CD14-positive monocyte (primary cell): ENCODE measurements at regions not wholly inside any gene's neighbourhood (a gene's known extent, or its start where the extent isn't known, plus 50 kb on each side); places are given as distances from the start of the nearest gene placed in this dataset.

ENCODE experiments used
- DNase-seq, 3 donors: peaks; one replicate each; pipeline ENCODE4 v3.0.0-alpha.2; 2011 to 2022
- H2AFZ ChIP-seq: 2 replicates; pipeline ENCODE4 v1.6.0; 2012; ENCODE audit warnings: mild to moderate bottlenecking, low read depth, low read length, inconsistent platforms; ENCODE audit not compliant: insufficient read depth, poor library complexity, severe bottlenecking
- H3K27ac ChIP-seq, 2 donors: 1 replicate in 1 of 2; 2 replicates in 1 of 2; pipeline ENCODE4 v1.5.1; 2012 to 2013; ENCODE audit warnings: low read length in 2 of 2, control low read depth in 1 of 2, inconsistent platforms in 1 of 2, low read depth in 1 of 2, mild to moderate bottlenecking in 1 of 2
- H3K27me3 ChIP-seq, 2 donors: one replicate each; pipeline versions ENCODE4 v1.6.0 to v1.6.1; 2011 to 2013; ENCODE audit warnings: low read length in 2 of 2; ENCODE audit not compliant: control insufficient read depth in 2 of 2, insufficient read depth in 2 of 2
- H3K36me3 ChIP-seq, 2 donors: replicated peaks in 1 of 2; 1 replicate in 1 of 2; 2 replicates in 1 of 2; pipeline versions ENCODE4 v1.5.1 to v1.6.1; 2012 to 2013; ENCODE audit warnings: low read length in 2 of 2, control low read depth in 1 of 2, inconsistent platforms in 1 of 2, mild to moderate bottlenecking in 1 of 2; ENCODE audit not compliant: insufficient read depth in 2 of 2, control insufficient read depth in 1 of 2
- H3K4me1 ChIP-seq, 2 donors: 1 replicate in 1 of 2; 2 replicates in 1 of 2; pipeline versions ENCODE4 v1.5.1 to v1.6.1; 2012 to 2013; ENCODE audit warnings: low read length in 2 of 2, control low read depth in 1 of 2, inconsistent platforms in 1 of 2, mild to moderate bottlenecking in 1 of 2, moderate library complexity in 1 of 2; ENCODE audit not compliant: insufficient read depth in 2 of 2, control insufficient read depth in 1 of 2
- H3K4me2 ChIP-seq: replicated peaks from 2 replicates; pipeline ENCODE3; 2012; ENCODE audit warnings: low read length, moderate library complexity, mild to moderate bottlenecking; ENCODE audit not compliant: poor library complexity, severe bottlenecking; ENCODE audit errors: extremely low read depth
- H3K4me3 ChIP-seq, 3 experiments: fragments of 200-600 bp in 1 of 3; sonication (generic) in 1 of 3; replicated peaks in 1 of 3; 1 replicate in 2 of 3; 2 replicates in 1 of 3; pipeline ENCODE4 v1.5.1; 2011 to 2013; ENCODE audit warnings: low read length in 3 of 3, mild to moderate bottlenecking in 3 of 3, control low read depth in 2 of 3, low read depth in 2 of 3, inconsistent platforms in 1 of 3, moderate library complexity in 1 of 3
- H3K79me2 ChIP-seq: 2 replicates; pipeline ENCODE4 v1.6.0; 2012; ENCODE audit warnings: mild to moderate bottlenecking, control low read depth, inconsistent platforms, low read length, moderate library complexity; ENCODE audit not compliant: insufficient read depth
- H3K9ac ChIP-seq: 2 replicates; pipeline ENCODE4 v1.6.0; 2017; ENCODE audit warnings: low read length, mild to moderate bottlenecking; ENCODE audit not compliant: insufficient read depth, poor library complexity, severe bottlenecking
- H3K9me3 ChIP-seq, 2 donors: replicated peaks in 1 of 2; 1 replicate in 1 of 2; 2 replicates in 1 of 2; pipeline versions ENCODE4 v1.5.1 to v1.6.1; 2012 to 2013; ENCODE audit warnings: low read length in 2 of 2, control low read depth in 1 of 2; ENCODE audit not compliant: control insufficient read depth in 1 of 2, insufficient read depth in 1 of 2
- H4K20me1 ChIP-seq: 2 replicates; pipeline ENCODE4 v1.6.0; 2012; ENCODE audit warnings: mild to moderate bottlenecking, low read length, control low read depth, moderate library complexity; ENCODE audit not compliant: insufficient read depth
- H3K27ac Mint-ChIP-seq, 7 donors: one replicate each; pipeline ENCODE4 v1.8.0; 2020; ENCODE audit warnings: mild to moderate bottlenecking in 7 of 7, mixed read lengths in 7 of 7, moderate library complexity in 6 of 7, inconsistent platforms in 2 of 7
- H3K27me3 Mint-ChIP-seq, 3 donors: one replicate each; pipeline ENCODE4 v1.8.0; 2021 to 2022; ENCODE audit warnings: low read depth in 3 of 3, mild to moderate bottlenecking in 3 of 3, mixed read lengths in 3 of 3, moderate library complexity in 3 of 3, inconsistent platforms in 1 of 3
- H3K36me3 Mint-ChIP-seq, 2 donors: one replicate each; pipeline ENCODE4 v1.8.0; 2020; ENCODE audit warnings: mixed read lengths in 2 of 2, inconsistent platforms in 1 of 2, mild to moderate bottlenecking in 1 of 2
- H3K4me1 Mint-ChIP-seq: one replicate; pipeline ENCODE4 v1.8.0; 2020; ENCODE audit warnings: mild to moderate bottlenecking, mixed read lengths
- H3K4me3 Mint-ChIP-seq, 2 donors: one replicate each; pipeline ENCODE4 v1.8.0; 2020; ENCODE audit warnings: mild to moderate bottlenecking in 2 of 2, mixed read lengths in 2 of 2, moderate library complexity in 1 of 2
- H3K9me3 Mint-ChIP-seq, 7 donors: one replicate each; pipeline ENCODE4 v1.8.0; 2020 to 2022; ENCODE audit warnings: mixed read lengths in 7 of 7, mild to moderate bottlenecking in 6 of 7, moderate library complexity in 6 of 7, inconsistent platforms in 2 of 7
- WGBS: methylation state at CpG from one replicate; pipeline ENCODE4 v1.1.5; 2013; ENCODE audit warnings: missing lambda C conversion rate; ENCODE audit not compliant: insufficient coverage; 5-methylcytosine and 5-hydroxymethylcytosine counted together
- intact Hi-C, 2 donors: fragments of 100-400 bp; cut with micrococcal nuclease; formaldehyde crosslinking; loops; one replicate each; pipeline versions ENCODE4 v1.15.0 to v1.15.1; 2023
- TF ChIP-seq, protein P1 (sequence below): fragments of 200-600 bp; IDR thresholded peaks from one replicate; pipeline ENCODE4 v1.8.0; 2022; ENCODE audit warnings: antibody characterized with exemption, mild to moderate bottlenecking

DNA sequence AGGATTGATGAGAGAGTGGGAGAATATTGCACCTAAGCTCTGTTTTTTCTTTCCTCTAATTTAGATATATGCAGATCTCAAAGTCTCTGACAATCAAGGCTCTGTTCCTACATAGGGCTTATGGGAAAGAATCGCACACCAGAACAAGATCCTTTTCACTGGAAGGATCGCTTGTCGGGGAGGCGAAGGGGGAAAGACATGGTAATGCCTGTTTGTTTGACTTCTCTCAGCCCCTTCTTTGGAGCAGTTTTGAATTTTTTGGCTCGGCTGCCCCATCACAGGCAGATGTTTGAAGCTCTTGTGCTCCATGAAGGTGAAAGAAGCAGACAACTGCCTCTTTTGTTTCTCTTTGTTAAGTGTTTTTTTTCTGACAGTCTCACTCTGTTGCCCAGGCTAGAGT is 599.9 kb upstream of the ZNF608 start:
- Mint-ChIP-seq H3K4me3 (no peak overlapping the region), H3K9me3 (peaks cover 2 to 14% (median 8%) of the 10 kb centered on the region in 7 donors), H3K27ac (no peak overlapping the region), H3K27me3 (peaks cover 0 to 1% (median 0%) of the 10 kb centered on the region in 3 donors), H3K36me3 (no peaks in the 10 kb centered on the region), H3K4me1 (peaks cover 25% of the 10 kb centered on the region)
- Histone ChIP-seq H3K27me3 (no peaks in the 10 kb centered on the region), H3K27ac (no peak overlapping the region), H3K4me2 (no peak overlapping the region), H4K20me1 (no peaks in the 10 kb centered on the region), H3K79me2 (no peaks in the 10 kb centered on the region), H3K9ac (no peak overlapping the region), H2AFZ (no peak overlapping the region), H3K4me3 (no peak overlapping the region), H3K4me1 (peaks cover 0 to 3% of the 10 kb centered on the region in 2 donors), H3K9me3 (no peaks in the 10 kb centered on the region), H3K36me3 (no peaks in the 10 kb centered on the region)
- intact Hi-C loops, result no loop called here
- TF ChIP-seq, protein P1, sequence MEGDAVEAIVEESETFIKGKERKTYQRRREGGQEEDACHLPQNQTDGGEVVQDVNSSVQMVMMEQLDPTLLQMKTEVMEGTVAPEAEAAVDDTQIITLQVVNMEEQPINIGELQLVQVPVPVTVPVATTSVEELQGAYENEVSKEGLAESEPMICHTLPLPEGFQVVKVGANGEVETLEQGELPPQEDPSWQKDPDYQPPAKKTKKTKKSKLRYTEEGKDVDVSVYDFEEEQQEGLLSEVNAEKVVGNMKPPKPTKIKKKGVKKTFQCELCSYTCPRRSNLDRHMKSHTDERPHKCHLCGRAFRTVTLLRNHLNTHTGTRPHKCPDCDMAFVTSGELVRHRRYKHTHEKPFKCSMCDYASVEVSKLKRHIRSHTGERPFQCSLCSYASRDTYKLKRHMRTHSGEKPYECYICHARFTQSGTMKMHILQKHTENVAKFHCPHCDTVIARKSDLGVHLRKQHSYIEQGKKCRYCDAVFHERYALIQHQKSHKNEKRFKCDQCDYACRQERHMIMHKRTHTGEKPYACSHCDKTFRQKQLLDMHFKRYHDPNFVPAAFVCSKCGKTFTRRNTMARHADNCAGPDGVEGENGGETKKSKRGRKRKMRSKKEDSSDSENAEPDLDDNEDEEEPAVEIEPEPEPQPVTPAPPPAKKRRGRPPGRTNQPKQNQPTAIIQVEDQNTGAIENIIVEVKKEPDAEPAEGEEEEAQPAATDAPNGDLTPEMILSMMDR, result no peak
- WGBS, result 100% methylated on average over 4 of the region's 5 CpGs
- no peak for DNase-seq

DNA sequence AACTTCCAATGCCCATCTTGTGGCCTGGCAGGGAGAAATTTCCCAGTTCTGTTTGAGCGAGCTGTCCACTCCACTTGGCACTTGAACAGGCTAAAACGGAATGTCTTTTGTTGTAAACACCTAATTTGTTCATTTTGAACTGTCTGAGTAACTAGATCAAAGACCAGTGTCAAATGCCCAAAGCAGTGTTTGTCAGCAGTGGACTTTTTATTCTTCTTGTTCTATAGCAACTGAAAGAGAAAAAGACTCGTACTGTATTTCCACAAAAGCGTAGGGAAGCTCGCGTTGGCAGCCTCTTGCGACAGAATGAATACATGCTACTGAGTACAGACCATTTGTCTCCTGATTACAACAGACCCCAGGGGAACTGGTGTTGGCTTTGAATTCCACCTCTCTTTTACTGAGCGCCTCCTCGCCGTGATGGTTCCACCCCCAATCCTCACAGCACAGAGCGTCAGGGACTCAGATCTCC is 601.8 kb upstream of the ZNF608 start:
- H4K20me1 ChIP-seq, result no peaks in the 10 kb centered on the region
- DNase-seq, result no peak
- no peak overlapping the region for H3K4me3 ChIP-seq
- H3K4me2 ChIP-seq, result no peak overlapping the region
- no peak overlapping the region for H2AFZ ChIP-seq
- no peaks in the 10 kb centered on the region for H3K9me3 ChIP-seq
- no peak overlapping the region for H3K9ac ChIP-seq
- no peaks in the 10 kb centered on the region for H3K36me3 ChIP-seq
- TF ChIP-seq, protein P1, result no peak
- peaks cover 0 to 3% of the 10 kb centered on the region in 2 donors for H3K4me1 ChIP-seq
- no peaks in the 10 kb centered on the region for H3K27me3 ChIP-seq
- H3K27me3 Mint-ChIP-seq, result peaks cover 0 to 2% (median 0%) of the 10 kb centered on the region in 3 donors
- no peak overlapping the region for H3K27ac ChIP-seq
- H3K4me1 Mint-ChIP-seq, result peaks cover 25% of the 10 kb centered on the region
- H3K36me3 Mint-ChIP-seq, result no peaks in the 10 kb centered on the region
- H3K4me3 Mint-ChIP-seq, result peak overlapping the region; percentile 12 to 17
- H3K27ac Mint-ChIP-seq, result no peak overlapping the region
- peaks cover 0 to 7% (median 3%) of the 10 kb centered on the region in 7 donors for H3K9me3 Mint-ChIP-seq
- intact Hi-C loops, result no loop called here
- WGBS, result 45% methylated on average over 7 of the region's 11 CpGs
- no peaks in the 10 kb centered on the region for H3K79me2 ChIP-seq
